HG02970 (cell line): ENCODE measurements at regions not wholly inside any gene's neighbourhood (a gene's known extent, or its start where the extent isn't known, plus 50 kb on each side); places are given as distances from the start of the nearest gene placed in this dataset.
"Not testable (repeated sequence)": the region's sequence is repeated elsewhere in the genome, so short reads cannot be mapped to it uniquely, and the experiment has no call there.

Source experiments
- ATAC-seq: cut with Tn5 transposase; IDR thresholded peaks from one replicate; pipeline ENCODE4 v1.9.1; 2021; ENCODE audit warnings: mild to moderate bottlenecking, moderate library complexity, moderate number of reproducible peaks; ENCODE audit not compliant: unreplicated experiment, low FRiP score

DNA sequence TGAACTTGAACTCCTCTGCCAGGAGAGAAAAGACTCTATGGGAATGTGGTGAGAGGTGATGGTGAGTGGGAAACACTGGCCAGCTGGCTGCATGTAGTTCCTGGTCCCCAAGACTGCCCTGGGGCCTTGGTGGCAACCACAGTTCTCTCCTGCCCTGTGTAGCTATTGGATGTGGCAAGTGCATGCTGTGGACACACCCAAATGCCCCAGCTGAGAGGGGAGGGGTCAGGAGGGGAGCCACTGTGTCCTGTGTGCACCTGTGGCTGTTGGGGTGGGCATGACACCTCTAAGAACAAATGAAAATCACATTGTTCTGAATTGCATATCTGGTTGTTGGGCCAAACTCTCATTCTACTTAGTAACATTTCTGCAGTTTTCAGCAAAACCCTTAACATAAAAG is 409.6 kb downstream of the NSUN3 start:
- no peak for ATAC-seq

DNA sequence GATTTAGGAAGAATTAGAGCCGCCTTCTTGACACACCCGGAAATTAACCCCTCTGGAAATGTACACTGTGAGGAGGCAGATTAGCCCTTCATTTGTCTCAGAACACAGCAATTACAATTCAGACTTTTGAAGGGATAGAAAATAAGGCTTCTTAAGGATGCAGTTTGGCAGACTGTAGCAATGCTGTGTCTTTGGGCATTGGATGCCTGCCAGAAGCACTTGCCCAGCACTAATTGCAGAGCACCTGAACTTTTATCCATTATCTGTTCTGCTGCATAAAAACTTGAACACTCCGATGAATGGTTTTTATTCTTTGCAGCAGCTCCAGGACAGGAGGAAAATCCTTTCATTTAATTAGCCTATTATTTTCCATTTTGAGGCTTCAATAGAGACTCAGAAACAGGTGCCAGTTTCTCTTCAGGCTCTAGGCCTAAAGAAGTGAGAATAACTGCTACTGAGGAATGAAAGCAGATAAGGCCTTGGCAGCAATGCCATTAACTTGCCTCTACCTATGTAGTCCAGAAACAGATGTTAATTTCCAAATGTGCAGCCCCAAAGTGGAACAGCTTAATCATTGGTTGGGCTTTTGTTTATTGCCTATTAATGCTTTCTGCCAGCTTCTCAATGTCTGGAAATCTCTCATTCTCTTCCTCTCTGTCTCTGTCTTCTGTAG is 418.5 kb downstream of the NSUN3 start:
- ATAC-seq: no peak

DNA sequence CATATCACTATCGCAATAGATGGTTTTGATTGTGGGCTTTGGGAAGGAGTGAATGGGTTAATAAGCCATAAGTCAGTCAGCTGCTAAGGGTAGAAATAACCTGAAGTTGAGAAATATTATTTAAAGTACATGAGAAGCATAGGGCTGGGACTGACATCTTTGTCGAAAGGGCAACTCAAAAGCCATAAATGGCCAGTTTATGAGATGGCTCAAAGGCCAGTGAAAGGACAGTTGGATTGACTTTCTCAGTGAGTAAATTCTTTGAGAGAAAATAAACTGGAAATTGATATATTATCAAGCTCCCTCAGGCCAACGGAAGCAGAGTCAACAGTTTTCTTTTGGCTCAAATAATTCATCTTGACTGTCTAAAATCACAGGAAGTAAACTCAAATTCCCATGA is 419.8 kb downstream of the NSUN3 start:
- ATAC-seq: no peak

DNA sequence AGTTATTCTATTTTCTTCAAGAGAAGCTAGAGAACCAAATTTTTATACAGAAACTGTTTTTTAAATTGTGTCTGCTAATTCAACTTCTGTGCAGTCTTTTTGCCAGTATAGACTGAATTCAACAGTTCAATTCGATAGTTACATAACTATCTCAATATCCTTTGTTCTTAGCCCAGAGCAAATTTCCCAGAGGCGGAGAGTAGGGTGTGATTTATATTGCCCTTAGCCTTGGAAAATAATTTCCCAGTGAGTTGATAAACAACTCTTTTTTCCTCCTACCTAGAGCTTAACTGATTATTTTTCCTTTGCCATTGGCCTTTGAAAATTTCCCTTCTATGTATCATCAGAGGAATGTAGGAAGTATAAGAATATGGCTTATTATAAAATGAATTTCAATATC is 420.5 kb downstream of the NSUN3 start:
- ATAC-seq: no peak

DNA sequence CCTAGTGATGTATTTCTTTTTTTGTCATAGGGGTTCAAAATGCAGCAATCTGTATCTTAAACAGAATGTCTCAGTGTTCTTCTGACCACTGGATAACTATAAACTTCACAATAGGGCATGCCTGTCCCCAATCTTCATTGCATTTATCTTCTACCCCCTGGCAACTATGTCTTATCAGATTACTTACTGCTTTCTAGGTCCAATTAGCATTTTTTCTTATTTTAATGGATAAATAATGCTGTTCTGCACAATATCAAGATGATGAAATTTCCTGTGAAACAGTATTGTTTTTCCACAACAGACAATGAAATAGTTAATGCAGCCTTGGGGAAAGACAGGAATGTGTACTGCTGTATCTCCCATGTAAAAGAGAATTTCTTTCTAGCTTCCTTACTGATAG is 432.1 kb downstream of the NSUN3 start:
- ATAC-seq: no peak

DNA sequence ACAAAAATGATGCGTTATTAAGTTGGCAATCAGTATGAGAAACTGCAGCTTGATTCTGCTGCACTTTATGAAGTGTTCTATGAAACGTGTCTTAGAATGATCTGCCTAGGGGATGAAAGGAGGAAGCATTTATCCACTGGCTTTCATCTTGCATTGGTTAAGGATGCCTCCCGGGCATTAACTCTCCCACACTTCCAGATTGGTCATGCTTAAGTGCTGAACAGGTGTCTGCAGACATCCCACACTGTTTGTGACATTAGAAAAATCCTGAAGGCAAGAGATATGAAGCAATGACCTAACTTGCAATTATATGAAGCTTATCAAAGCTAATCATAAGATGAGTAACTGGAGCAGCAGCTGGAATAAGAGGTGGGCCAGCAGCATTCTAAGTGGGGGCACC is 437.3 kb downstream of the NSUN3 start:
- no peak for ATAC-seq

DNA sequence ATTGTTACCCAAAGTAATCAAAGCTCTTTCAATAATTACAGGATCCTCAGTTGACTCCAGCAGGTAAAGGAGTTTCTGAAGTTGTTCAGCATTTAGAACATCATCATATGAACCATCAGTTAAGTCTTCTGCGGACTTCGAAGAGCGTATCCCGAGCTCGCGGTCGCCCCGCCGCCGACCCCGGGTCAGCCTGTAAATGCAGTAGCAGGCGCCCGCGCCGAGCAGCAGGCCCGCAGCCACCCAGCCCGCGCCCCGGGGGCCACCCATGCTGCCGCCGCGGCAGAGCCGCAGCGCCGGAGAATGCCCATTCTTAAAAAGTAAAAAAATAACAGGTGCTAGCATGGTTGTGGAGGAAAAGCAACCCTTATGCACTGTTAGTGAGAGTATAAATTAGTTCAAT is 444.5 kb downstream of the NSUN3 start:
- not testable (repeated sequence) for ATAC-seq

DNA sequence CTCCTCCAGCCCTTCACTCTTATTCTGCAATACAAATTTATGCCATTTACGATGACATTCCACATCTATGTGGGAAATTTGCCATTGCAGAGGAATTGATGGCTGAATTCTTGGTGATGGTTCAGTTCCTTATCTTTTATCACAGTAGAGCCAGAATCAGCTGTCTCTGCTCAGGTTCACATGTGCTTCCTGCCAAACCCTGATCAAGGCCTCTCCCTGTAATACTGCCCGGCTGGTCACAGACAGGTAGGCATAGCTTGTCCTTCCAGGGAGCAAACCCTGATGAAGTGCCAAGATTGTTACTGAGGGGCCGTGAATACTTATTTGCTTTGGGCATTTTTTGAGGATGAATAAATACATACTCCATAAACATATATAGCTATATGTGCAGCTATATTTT is 450.0 kb downstream of the NSUN3 start:
- ATAC-seq: no peak

DNA sequence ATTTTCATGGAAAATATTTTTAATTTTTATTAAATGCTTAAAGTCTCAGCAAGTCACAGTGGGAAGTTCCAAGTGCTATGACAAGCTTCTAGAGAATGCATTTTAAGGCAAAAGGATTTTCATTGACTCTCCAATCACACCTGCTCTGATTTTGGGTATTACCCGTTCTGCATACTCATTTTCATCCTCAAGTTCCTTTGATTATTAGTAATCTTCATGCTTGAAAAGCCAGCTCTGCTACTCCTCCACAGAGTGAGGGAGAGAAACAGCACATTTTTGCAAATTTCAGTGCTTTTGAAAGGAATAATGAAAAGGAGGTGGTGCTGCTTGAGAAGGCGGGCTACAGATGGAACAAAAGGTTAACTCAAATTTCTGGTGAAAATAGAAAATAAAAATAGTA is 450.7 kb downstream of the NSUN3 start:
- ATAC-seq: no peak

DNA sequence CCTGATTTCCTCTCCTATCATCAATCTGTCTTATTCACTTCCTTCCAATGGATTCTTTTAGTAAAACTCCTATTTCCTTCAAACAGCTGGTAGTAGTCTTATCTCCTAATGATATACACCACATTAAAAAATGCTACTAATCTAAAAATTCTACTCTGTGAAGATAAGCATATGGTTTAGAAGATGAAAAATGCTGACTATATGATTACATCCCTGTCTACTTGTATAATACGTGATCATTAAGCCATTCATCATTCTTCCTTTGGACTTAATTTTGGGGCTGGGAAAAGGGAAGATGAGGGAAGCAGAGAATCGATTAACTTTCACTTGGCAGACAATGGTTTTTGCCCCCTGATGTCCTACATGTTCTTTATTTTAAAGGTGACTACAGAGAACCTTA is 453.1 kb downstream of the NSUN3 start:
- no peak for ATAC-seq

DNA sequence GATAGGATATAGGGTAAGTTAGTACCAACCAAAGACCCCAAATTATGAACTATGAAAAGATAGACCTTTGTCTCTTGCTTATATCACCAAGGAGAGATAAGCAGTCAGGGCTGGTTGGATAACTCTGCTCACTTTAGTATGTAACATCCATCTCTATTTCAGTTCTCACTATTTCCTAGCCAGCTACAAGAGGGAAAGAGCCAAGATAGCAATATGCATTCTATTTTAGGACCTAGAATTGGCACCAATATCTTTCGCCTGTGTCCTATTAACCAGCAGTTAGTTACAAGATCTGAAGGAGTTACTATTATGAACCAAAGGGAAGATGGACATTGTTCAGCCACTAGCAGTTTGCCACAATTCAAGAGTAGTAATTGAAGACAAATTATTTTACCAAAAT is 457.5 kb downstream of the NSUN3 start:
- ATAC-seq: no peak

DNA sequence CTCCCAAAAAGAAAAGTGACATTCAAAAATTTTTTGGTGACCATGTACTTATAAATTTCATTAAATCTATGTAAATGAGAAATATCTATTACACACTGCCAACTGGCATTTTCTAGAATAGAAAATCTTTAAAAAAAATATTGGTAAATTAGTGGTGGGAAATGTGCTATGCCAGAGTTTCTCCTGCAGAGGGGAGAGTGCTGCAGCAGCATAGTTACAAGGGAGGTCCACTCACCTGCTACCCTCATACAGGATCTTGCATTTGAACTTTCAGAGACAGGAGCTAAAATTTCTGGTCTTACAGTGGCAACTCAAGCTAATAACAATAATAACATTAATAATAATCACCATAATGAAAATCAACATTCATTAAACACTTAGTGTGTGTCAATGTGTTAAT is 459.6 kb downstream of the NSUN3 start:
- no peak for ATAC-seq

DNA sequence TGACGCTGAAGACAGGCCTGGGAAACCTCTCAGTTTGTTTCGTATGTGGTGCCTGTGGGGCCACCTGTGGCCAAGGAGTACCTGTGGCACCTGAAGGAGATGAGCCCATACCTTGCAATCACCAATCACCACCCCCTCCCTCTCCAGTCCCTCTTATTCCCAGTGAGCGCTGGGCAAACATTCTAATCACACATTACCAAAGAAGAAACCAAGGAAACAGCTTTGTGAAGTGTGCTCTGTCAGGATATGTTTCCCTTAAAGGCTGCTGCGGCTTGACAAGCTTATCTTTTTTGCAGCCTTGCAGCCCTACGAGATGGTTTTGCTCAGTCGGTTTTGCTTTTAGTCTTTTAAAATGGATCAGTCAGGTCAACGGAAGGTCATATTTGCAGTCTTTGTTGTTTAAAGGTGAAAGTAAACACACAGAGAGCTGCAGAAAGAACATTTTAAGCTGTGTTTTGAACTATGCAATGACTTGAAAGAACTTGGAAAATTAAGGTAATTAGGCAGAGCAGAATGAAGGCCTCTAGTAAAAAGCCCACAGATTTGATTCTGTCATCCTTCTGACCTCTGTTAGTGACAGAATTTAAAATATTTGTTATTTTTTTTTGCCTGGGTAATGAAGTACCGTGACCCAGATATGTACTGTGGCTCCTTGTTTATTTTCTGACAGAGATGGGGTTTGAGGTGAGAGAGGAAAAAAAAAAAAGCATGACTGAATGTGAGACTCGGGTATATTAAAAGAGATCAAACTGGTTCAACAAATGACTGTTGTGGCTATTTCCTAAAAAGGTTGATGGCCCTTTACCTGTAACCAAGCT is 461.4 kb downstream of the NSUN3 start:
- no peak for ATAC-seq

DNA sequence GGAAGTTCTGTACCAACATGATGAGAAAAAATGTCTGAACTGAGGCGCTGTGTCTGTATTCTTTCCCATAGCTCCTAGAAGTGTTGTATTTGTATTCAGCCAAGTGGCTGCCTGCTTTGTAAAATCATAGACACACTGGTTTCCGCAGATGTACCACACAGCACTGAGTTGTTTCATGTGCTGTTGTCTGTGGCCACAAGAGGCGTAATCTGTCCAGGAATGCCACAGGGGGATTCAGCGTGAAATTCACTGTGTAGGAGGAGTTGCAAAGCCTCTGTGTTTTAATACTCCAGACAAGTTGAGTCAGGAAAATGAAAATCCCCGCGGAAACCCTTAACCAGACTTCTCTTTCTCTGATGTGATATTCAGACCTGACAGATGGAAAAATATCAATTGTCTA is 462.2 kb downstream of the NSUN3 start:
- no peak for ATAC-seq

DNA sequence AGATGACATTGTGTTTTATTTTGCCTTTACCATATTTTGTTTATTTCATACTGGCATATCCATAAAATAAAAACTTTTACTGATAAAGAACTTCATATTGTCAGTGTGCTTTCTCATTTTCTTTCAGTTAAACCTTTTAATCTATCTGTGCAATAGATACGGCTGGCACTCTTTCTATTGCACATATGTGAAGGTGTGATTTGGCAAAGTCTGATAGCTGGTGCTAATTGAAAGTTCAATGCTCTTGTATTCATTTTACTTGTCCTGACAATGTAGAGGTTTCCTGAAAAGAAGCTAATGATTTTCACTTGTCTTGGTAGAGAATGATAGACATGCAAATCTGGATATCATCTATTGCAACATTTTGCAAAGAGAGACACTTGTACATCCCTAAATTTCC is 467.0 kb downstream of the NSUN3 start:
- ATAC-seq: no peak

DNA sequence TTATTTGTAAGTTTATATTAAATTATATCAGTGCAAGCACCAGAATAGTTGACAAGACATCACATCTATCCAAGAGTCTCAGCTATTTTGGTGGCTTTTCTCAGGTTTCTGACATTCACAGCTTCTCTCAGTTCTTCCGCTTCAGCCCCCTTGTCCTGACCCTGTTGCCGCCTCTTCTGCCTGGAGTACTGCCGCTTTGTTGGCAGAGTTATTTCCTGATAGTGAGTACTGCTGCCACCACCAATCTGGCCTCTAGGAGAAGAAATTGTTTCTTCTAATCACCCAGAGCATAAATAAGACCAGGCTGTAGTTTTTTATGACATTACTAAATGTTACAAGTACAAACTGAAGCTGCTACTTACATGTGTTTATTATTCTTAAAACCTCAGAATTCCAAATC is 470.1 kb downstream of the NSUN3 start:
- ATAC-seq: no peak

DNA sequence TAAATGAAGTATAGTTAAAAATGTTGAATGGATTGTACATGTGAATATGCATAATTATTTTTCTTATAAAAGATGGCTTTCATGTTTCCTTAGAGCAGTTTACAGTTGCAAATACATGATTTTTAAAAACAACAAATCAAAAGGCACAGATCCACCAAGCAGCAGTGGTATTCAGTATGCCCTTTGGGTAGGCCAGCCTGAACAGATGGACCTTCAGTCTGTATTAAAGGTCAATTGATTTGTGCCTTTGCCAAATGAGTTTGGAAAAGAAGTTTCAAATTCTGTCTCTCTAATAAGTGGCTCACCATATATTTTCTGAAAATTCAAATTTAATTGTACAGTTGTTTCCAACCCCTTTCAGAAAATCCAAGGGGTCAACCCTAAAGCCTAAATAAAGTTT is 477.1 kb downstream of the NSUN3 start:
- no peak for ATAC-seq

DNA sequence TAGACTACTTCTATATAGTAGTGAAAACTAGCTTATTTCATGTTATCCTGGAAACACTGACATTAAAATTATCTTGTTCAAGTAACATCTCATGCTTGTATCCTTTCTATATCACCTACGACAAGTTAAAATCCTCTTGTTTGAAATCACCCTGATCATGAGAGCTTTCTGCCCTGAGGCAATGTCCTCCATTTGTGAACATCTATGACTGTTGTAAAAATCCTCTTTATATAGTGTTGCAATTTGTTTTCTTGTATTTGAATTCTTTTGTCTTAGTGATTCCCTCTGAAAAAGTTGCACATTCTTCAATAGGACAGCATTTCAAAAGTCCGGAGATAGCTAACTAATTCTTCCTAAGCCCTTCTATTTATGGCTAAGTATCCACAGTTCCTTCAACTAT is 480.3 kb downstream of the NSUN3 start:
- ATAC-seq: no peak

DNA sequence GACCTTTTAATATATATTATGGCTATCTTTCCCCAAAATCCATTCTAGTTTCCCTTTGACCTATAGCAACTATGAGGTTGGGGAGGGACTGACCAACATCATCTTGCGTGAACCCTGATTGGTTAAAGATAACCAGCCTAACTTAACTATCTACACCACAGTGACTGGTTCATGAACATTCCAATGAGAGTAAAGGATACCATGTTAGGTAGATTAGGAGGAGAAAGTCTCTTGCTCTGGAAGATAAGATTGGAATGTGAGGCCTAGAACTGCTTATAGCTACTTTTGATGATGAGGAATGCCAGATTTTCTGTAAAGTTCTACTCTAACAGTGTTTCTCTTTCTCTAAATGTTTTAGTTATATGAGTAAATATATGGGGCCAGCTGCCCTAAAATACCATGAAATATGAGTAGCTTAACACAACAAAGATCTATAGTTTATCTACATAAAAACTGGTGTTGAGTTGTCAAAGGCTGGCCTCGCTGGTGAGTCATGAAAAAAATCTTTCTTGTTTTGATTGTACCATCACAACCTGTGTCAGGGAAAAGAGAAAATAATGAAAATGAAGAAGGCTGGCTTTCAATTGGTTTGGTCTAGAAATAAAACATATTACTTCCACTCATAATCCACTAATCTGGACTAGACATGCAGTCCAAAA is 481.4 kb downstream of the NSUN3 start:
- no peak for ATAC-seq

DNA sequence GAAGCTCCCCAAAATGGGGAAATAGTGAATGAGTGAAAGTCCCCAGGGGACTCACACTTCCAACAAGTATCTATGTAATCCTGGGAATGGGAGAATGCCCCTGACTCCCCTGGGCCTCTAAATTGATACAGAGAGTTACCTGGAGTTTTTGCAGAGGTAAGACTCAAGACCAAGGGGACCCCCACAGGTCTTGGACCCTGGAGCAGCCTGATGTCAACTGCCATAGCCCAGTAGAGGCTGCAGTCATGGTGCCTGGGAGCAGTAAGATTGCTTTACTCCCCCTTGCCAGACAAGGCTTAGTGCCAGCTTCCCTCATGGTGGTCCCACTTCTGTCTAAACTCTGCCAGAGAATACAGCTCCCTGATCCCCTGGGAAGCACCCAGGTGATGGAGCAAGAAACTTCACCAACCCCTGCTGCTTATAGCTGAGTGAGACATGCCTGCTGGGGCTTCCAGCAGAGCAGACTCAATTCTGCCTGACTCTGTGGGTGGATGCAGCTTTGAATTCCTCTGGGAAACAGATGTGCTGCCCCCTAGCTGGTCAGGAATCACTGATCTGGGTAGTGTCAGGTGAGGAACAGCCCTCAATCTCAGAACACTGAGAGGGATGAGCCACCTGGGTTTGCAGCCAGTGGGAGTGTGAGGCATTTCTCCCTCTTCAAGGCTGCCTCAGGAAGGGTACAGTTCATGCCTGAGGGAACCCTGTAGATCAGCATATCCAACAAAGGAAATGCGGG is 485.9 kb downstream of the NSUN3 start:
- no peak for ATAC-seq

DNA sequence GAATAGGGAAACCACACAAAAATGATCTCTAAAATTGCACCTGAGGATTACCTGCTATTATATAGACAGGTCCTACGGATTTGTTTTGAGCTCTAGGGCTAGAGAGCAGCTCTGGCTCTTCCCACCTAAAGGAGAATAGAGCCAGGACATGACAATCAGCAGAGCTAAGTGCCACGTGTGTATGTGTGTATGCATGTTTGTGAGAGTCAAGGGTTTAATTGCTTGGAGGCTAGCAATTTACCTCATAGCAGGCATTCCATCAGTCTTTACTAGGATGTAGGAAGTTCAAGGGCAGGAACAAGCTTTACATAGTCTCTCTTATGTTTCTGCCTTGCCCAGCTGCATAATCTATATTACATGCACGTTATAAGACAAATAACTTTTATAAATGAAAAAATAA is 498.2 kb downstream of the NSUN3 start:
- ATAC-seq: no peak
